Right ventricle myocardium superior (tissue), 1 donor: ENCODE measurements at regions not wholly inside any gene's neighbourhood (a gene's known extent, or its start where the extent isn't known, plus 50 kb on each side); places are given as distances from the start of the nearest gene placed in this dataset.

ENCODE experiments used
- ATAC-seq: fragments of 200-7000 bp; cut with Tn5 transposase; one replicate; pipeline ENCODE4 v1.9.1; 2020; ENCODE audit warnings: mild to moderate bottlenecking; ENCODE audit not compliant: poor library complexity
- DNase-seq: peaks from one replicate; pipeline ENCODE4 v3.0.0-alpha.2; 2020
- intact Hi-C: fragments of 100-400 bp; cut with DNase I; formaldehyde crosslinking; loops from one replicate; pipeline ENCODE4 v1.11.2; 2022
- donor health status: DM: no; HTN: yes; CAD: no; lungs with severe emphysema.

DNA sequence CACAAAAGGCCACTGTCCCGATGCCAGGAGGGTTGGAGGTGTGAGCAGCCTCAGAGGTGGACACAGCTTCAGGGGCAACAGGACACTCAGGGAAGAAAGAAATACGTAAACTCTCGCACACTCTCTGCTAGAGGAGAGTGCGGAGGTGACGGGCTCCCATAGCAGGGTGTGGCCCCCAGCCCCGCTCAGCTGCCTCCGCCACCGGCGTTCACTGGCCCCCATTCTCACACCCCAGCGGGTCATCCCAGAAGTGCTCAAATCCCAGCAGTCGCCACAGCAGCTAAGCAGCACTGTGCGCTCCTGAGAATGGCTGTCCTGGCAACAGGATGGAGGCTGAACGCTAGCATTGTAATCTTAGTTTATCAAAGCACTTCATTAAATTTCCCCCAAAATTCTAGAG lies 315.6 kb upstream of the SALL3 start:
- DNase-seq (no peak), ATAC-seq (no peak)
- intact Hi-C loops: no loop called here

DNA sequence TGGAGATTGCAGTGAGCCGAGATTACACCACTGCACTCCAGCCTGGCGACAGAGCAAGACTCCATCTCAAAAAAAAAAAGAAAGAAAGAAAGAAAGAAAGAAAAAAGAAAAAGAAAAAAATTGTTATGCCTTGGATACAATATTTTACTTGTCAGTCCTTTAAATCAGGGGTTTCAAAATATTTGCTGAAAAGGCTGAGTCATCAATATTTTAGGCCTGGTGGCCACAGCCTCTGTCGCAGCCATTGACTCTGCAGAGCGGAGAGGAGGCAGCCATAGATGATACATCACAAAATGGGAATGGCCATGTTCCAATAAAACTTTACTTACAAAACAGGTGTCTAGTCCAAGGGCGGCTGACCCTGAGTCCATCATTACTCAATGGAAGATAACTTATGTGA lies 314.8 kb upstream of the SALL3 start:
- DNase-seq (no peak), ATAC-seq (no peak)
- intact Hi-C loops: no loop called here

DNA sequence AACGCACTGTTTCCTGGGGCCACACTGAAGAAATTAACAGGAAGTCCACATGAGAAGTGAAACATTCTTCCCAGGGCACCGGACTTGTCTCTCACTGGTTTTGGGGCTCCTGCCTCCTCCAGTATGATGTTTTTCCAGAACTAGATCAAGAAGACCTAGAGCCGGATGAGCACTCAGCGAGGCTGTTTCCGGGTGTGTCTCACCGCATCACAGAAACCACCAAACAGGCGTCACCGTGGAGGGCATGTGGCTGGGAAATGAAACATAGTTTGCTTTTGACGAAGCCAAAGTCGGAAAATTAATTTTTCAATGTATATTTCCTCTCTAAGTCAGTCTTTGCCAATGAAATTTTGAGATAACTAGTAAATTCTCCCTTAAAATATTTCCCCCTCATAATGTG lies 314.0 kb upstream of the SALL3 start:
- intact Hi-C loops: no loop called here
- DNase-seq (no peak), ATAC-seq (no peak)

DNA sequence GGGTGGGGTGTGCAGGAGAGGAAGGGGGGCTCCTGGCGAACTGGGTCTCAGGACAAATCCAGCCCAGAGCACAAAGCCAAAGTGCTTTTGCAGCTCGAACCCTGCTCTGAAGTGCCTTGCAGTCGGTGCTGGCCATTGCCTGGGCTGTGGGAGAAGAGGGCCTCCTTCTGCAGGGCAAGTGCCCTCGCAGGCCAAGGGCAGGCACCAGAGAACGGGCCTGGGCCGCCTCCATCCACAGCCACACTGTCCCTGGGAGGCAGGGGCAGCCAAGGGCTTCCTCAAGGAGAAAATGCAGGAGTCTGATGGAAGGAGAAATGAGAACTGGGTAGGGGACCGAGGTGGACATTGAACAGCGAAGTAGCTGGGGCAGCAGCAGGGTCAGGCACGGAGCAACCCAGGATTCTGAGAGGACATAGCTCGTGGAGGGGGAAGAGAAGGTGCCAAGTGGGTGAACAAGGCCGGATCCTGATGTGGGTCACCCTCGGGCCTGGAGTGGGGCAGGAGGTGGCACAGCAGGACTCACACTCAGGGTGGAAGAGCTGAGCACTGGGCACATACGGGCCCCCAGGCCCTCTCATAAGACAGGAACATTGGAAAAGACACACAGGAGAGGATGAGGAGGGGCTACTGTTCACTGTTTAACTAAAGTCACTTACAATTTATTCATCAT lies 312.8 kb upstream of the SALL3 start:
- ATAC-seq (no peak), DNase-seq (no peak)
- intact Hi-C loops: no loop called here

DNA sequence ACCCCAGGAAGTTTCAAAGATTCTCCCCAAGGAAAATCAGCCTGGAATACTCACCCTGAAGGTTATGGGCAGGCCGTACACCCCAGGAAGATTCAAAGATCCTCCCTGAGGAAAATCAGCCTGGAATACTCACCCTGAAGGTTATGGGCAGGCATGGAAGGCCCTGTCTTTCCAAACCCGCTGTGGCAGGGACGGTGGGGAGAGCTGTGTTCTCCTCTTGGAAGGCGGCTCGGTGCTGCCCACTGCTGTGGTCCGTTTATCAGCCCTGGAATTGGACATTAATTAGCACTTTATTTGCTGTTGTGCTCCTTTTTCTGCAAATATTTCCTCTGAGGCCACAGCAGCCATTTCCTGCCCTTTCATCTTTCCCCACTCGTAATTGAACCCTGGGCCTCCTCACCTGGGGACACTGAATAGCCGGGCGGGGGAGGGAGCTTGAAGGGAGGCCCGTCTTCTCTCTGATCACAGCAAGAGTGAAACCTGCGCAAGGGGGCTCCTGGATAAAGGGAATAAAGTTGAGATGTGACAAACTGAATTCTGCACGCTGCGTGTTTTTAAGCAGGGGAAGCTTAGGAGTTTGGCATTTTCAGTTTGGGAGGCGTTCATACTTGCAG lies 308.7 kb upstream of the SALL3 start:
- intact Hi-C loops: loop anchor here (10.0 kb wide), 1 partner anchor 56 kb away; no protein-coding TSS in a partner anchor
- no peak for ATAC-seq
- no peak for DNase-seq

DNA sequence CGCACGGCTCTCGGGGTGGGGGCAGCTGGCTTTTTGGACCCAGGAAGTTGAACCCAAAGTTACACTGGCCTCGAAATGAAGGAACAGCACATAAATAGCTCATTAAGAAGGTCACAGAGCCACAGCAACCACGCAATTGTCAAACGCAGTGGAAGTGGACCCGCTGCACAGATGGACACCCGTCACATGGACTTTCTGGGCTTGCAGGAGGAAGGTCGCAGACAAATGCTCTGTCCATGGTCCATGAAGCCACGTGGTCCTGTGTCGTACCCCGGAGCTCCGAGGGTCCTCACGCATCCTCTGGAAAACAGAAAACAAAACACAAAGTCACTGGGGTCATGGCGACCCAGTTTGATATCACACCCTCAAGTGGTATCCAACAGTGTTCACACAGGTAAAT lies 308.1 kb upstream of the SALL3 start:
- no peak for DNase-seq
- ATAC-seq: no peak
- intact Hi-C loops: loop anchor here (10.0 kb wide), 1 partner anchor 57 kb away; no protein-coding TSS in a partner anchor

DNA sequence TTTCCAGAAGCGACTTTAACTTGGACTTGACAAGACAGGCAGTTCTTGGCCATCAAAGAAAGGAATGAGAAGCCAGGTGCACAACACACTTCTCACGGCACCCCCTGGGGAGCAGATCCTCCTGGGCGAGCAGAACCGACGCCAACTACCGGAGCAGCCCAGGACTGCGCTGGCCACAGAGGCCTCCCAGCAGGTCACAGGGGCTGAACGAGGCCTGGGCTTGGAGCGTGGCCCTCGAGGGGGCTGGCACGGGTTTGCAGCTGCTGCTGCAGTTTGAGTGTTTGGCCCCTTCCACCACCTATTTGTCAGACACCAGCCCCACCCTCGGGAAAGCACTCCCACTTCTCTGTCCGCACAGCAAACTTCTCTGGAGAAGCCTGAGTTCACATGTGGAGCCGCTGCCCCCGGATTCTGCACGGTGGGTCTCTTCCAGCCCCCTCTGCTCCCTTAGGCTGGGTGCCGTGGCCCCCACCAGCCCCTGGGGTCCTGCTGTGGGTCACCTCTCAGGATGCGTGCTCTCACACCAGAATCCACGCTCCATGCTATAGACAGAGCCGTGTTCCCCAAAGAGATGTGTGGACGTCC lies 306.7 kb upstream of the SALL3 start:
- ATAC-seq: no peak
- intact Hi-C loops: loop anchor here (10.0 kb wide), 1 partner anchor 58 kb away; no protein-coding TSS in a partner anchor
- DNase-seq: no peak

DNA sequence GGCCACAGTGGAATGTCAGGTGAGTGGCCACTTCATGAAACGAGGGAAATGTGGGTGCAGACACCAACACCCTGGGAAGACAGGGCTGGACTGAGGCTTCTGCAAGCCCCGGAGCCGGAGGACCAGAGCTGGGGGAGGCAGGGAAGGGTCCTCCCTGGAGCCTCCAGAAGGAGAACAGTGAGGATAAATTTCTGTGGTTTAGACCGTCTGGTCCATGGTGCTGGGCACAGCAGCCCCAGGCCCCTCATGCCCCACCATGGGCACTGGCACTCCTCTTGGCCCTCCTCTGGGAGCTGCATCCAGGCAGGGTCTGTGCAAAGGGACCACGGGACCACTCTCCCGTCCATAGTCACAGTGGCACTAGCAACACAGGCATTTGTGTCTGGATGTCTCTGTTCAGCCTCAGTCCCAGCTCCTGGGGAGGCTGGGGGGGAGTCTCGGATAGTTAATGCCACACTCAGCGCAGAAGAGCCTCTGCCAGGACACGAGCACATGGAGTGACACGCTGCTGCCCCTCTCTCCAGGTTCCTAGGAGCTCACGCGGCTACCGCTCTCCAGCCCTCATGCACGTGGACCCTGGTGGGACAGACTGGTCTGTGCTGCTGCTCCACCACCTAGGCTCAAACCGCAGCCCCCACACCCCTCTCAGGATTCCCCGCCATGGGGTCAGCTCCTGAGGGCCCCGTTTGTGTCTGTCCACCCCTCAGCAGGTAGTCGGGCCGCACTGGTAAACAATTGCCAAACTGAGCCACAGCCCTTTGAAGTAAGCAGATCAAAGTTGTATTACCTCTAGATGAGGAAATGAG lies 305.9 kb upstream of the SALL3 start:
- DNase-seq: no peak
- no peak for ATAC-seq
- intact Hi-C loops: loop anchor here (10.0 kb wide), 1 partner anchor 59 kb away; no protein-coding TSS in a partner anchor

DNA sequence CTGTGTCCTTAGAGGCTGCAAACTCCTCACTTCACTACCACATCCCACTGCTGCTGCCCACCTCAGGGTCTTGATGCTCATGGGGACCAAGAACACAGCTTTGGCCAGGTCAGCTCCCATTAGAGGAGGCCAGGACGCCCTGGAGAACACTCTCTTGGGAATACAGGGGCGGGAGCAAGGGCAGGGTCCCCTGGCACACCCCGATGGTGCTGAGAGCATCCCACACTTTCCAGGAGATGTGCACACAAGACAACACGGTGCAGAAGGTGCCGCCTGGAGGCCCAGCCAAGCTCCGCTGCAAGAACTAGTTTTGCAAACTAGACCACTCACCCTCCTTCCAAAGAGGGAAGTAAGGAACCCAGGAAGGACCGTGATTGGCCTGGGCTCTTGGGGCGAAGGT lies 304.4 kb upstream of the SALL3 start:
- no peak for DNase-seq
- ATAC-seq: no peak
- intact Hi-C loops: loop anchor here (10.0 kb wide), 1 partner anchor 60 kb away; no protein-coding TSS in a partner anchor

DNA sequence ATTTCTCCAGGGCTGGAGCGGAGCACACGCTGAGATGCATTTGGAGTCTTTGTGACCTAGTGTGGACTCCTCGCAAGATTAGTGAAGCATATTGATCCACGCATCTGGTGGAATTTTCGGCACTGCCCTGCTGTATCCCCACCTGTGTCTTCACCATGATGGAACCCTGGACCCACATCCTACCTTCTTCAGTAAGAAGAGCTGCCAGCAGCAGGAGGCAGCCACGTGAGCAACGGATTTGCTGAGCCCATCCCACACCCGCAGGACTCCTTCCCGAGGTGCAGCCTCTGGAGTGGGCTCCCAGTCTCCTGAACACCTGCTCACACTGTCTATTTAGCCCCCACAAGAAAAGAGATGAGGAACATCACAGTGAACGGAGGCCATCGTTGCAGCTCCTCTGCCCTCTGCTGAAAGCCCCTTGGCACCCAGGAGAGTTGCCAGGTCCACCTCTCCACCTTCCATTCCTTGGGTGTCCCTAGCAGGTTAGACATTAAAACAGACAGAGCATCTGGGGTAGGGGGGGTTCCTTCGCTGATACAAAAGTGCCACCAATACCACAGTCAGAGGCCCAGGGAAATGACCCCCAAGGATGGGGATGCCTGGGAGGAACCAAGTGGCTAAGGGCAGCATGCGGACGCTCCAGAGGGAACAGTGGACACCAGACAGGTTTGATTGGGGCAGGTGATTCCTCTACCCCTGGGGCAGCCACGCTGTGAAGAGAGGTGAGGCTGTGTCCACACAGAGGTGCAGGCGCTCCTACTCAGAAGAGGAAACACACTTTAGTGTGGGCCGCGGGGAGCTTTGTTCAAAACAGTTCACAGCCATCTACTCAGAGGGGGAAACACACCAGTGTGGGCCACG lies 302.8 kb upstream of the SALL3 start:
- intact Hi-C loops: loop anchor here (10.0 kb wide), 1 partner anchor 62 kb away; no protein-coding TSS in a partner anchor
- no peak for DNase-seq
- ATAC-seq: no peak

DNA sequence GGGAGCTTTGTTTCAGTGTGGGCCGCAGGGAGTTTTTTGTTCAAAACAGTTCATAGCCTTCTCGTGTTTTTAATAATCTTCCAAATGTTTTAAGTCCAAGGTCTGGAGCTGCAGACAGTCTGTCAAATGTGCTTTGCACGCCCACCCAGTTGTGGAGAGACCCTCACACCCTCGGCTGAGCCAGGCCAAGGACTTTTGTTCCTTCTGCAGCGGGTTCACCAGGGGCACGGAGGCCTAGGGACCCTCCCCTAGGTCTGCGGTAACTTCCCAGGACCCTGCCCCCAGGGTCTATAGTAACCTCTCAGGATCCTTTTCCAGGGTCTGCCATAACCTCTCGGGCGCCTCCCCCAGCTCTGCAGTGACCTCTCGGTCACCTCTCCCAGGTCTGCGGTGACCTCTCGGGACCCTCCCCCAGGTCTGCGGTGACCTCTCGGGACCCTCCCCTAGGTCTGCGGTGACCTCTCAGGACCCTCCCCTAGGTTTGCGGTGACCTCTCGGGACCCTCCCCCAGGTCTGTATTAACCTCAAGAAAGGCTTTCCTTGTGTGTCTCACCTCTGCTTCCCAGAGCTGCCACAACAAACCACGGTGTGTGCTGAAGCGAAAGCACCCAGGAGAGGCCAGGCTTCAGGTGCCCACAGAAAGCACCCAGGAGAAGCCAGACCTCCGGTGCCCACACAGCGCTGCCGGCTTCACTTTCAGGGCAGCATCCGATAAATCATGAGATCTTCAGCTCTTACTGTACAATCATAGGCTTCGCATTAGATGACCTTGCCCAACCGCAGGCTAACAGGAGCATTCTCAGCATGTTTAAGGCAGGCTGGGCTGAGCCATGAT lies 301.9 kb upstream of the SALL3 start:
- ATAC-seq (no peak), DNase-seq (no peak)
- intact Hi-C loops: loop anchor here (10.0 kb wide), 1 partner anchor 63 kb away; no protein-coding TSS in a partner anchor

DNA sequence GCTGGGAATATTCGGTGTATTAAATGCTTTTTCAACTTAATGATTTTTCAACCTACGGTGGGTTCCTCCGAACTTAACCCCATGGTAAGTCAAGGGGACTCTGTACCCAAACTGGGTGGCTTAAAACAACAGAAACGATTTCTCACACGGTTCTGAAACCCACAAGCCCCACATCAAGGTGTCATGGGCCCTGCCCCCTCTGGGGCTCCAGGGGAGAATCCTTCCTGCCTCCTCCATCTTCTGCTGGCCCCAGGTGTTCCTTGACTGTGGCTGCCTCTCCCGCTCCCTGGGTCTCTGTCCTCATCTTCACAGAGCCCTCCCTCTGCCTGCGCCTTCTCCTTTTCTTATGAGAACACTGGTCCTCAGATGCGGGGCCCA lies 301.3 kb upstream of the SALL3 start:
- intact Hi-C loops: loop anchor here (10.0 kb wide), 1 partner anchor 64 kb away; no protein-coding TSS in a partner anchor
- ATAC-seq: no peak

DNA sequence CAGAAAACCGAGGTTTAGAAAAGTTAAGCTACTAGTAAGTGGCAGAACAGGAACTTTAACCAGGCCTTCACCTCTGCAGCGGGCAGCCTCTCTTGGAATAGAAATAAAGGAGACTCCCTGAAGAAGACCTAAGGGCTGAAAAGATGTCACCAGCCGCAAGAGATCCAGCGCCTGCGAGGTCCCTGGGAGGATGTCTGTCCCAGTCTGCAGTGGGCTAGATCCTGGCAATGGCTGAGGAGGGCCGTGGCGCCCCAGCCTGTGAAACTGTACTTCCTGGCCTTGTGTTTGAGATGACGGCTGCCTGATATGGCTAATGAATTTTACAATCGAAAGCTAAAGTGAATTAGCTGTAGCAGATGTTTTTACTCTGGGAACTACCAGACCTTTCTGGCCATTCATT lies 300.6 kb upstream of the SALL3 start:
- DNase-seq: no peak
- ATAC-seq: no peak
- intact Hi-C loops: loop anchor here (10.0 kb wide), 1 partner anchor 64 kb away; no protein-coding TSS in a partner anchor

More for the DNA sequence above, 301.3 kb upstream of the SALL3 start:
- DNase-seq: no peak

DNA sequence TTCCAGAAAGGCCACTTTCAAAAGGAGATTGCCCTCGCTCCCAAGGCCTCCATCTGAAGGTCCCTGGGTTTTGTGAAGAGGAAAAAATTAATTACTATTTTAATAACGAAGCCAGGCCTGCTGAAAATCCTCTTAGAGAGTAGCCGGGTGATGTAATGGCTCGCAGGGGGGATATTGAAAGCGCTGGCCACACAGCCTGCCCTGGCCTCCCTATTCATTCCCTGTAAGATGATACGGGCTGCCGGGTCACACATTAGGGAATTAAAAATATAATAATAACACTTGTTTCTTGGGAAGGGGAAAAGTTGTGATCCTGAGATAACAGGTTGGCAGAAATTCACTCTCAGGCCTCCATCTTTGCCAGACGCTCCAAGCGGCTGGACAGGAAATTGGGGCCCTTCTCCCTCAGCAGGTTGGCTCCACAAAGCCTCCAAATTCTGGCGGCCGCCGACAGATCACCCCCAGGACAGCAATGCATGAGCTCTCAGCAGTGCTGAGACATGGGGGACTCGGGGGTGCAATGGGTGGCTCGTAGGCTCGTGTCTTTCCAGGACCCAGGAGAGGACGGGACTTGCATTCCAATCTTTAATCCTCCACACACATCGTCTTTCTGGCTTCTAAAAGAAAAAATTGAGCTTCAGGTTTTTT lies 299.9 kb upstream of the SALL3 start:
- DNase-seq (no peak), ATAC-seq (no peak)
- intact Hi-C loops: loop anchor here (10.0 kb wide), 1 partner anchor 65 kb away; no protein-coding TSS in a partner anchor

DNA sequence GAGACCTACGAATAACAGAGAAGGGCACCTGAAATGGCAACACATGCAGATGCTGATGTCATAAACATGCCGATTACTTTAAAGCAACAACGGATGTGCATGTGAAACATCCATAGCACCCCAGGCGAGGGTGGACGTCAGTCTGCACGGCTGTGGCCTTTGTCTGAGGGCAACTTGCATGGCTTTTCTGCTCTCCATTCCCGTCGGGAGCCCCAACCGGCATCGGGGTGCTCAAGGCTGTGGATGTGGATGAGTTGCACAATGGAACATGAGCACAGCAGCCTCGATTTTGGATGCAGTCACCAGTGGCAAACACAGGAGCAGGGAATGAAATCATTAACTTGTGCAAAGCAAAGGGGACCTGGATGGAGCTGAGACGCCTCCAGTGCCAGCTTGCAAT lies 298.2 kb upstream of the SALL3 start:
- DNase-seq (no peak), ATAC-seq (no peak)
- intact Hi-C loops: no loop called here

DNA sequence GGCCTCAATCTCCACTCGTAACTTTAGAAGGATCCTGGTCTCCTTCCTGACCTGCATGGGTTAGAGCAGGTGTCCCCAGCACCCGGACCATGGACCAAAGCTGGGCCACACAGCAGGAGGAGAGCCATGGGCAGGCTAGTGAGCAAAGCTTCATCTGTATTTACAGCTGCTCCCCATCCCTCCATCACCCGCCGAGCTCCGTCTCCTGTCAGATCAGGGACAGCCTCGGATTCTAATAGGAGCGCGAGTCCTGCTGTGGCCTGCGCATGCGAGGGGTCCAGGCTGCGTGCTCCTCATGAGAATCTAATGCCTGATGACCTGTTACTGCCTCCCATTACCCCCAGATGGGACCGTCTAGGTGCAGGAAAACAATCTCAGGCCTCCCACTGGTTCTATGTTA lies 297.7 kb upstream of the SALL3 start:
- intact Hi-C loops: no loop called here
- no peak for DNase-seq
- ATAC-seq: no peak

DNA sequence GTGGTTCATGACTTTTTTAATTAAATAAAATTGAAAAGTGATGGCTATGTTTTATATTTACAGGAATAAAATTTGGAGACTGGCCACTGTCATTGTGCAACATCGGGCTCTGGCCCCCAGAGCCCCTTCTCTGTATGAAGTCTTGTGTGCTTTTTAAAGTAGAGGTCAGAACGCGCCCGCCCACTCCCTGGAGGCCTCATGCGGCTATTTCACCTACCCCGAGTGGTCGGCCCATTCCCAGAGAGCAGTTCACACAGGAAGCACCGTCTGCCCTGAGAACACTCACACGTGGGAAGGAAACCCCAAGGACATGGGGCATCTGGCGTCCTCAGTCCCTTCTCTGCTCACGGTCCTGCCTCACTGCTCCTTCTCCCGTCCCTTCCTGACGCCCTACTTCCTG lies 296.9 kb upstream of the SALL3 start:
- ATAC-seq: no peak

More for the DNA sequence above, 296.9 kb upstream of the SALL3 start:
- no peak for DNase-seq
- intact Hi-C loops: no loop called here
